HG02943 (cell line): ENCODE measurements at regions not wholly inside any gene's neighbourhood (a gene's known extent, or its start where the extent isn't known, plus 50 kb on each side); places are given as distances from the start of the nearest gene placed in this dataset.
"Not testable (repeated sequence)": the region's sequence is repeated elsewhere in the genome, so short reads cannot be mapped to it uniquely, and the experiment has no call there.

Source experiments
- ATAC-seq: cut with Tn5 transposase; IDR thresholded peaks from one replicate; pipeline ENCODE4 v1.9.1; 2021; ENCODE audit warnings: mild to moderate bottlenecking, low read depth, moderate library complexity; ENCODE audit not compliant: unreplicated experiment

- ATAC-seq, result no peak
Observed at GRCh38 chr7:155947051-155947450, 134.8 kb upstream of the SHH start.

DNA sequence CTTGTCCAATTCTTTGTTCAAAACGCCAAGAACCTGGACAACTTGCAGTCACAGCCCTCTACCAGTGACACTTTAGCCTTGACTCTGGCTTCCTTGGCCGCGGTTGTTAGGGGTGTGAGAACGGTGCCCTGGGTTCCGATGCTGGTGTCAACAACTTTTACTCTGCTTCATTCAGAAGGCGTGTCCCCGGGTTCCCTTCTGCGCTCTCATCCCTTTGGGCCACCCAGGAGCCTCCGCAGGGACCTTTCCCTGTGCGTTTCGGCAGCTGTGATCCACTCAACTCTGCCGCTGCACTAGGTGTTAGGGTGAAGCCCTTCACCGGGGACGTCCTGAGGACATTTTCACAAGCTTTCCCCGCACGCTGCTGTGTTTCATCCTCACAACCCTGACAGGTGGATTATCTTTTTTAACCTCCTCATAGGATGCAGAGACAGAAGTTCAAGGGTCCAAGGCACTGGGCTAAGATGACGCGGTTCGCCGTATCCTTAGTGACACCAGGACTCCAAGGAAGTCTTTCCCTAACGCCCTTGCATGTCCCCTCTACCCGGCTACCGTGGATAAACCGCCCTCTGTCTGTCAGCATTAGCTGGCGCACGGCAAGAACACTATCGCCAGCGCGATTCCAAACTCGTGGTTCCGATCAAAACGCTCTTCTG lies 133.5 kb upstream of the SHH start:
- ATAC-seq, result no peak

DNA sequence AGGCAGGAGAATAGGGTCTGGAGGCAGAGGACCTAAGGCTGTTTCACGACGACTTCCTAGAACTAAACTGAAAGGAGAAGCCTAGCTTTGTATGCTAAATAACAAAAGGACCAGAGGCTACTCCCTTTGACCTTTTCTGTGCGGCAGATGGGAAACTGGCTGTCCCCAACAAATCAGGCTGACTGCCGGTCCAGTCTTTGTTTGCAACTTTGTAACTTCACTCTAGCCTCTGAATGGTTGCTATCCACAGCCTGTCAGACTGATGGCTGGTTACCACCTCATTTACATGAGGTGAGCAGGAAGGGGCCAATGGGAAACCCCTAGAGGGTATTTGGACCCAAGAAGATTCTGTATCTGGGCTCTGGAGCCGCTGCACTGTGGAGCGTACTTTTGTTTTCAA lies 132.6 kb upstream of the SHH start:
- ATAC-seq, result no peak

DNA sequence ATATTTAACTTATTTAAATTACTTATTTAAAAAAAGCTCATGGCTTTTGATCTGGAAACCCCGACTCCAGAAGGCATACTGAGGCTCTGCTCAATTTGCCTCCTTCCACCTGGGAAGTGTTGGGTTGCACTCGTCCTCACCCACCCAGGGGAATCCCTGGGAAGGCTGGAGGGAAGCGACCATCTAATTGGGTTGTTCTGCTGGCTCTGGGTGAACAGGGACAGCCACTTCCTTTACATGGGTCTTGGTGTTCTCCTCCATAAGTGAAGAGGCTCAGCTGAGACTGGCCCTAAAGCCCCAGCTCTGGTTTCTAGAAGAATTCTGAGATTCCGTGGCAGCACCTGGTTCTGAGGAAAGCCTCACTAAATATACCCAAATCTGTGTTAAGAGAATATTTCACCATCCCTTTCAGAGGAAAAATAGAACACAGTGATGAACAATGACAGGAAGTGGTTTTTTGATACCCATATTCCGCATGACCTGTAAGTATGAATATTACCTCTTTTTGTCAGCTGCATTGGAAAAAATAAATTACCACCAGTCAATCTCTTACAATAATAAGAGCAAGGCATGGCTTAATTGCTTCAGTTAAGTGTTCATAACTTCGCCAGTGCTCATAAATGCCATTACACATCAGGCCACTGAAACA lies 131.1 kb upstream of the SHH start:
- no peak for ATAC-seq

- no peak for ATAC-seq
Observed at GRCh38 chr7:155942226-155942950, 130.1 kb upstream of the SHH start.

DNA sequence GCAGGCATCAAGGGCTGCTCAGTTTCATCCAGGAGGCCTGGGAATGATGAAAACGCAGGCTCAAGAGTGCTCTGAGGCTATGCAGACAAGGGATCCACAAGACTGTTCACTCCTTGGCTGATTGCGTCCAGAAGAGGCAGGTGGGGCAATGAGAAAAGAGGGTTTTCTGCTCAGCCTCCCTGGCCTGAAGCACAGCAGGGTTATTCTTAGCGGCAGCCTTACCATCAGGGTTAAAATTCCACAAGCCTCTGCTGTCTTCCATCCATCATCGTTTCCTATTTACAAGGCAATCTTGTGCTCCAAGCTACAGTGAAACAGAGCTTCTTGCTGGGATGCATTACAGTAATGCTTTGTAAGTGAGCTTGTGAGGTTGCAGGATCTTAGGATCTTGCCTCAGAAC lies 129.4 kb upstream of the SHH start:
- no peak for ATAC-seq

GRCh38 chr7:155939350-155939749 lies 127.1 kb upstream of the SHH start:
- ATAC-seq, result no peak

- ATAC-seq, result no peak
Observed at GRCh38 chr7:155938129-155938528, 125.9 kb upstream of the SHH start.

GRCh38 chr7:155935726-155936125 lies 123.5 kb upstream of the SHH start:
- no peak for ATAC-seq

GRCh38 chr7:155935005-155935557 lies 122.8 kb upstream of the SHH start:
- no peak for ATAC-seq

GRCh38 chr7:155932324-155932723 lies 120.1 kb upstream of the SHH start:
- ATAC-seq, result not testable (repeated sequence)

- no peak for ATAC-seq
Observed at GRCh38 chr7:155931396-155932085, 119.3 kb upstream of the SHH start.

DNA sequence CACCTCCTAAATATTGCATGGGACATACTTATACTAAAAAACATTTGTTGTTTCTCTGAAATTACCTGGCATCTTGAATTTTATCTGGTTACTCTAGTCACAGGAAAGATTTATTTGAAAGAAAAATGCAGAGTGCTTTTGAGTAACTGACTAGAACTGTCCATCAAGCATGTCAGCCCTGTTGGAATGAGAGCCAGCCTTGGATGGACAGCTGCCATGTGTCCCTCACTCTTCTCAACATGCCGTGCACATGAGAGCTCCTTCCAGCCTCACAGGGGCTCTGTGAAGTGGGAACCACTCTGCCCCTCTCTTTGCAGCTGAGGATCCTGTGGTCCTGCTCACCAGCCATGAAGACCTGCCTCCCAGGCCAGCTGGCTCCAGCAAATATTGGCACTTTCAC lies 118.3 kb upstream of the SHH start:
- ATAC-seq, result no peak

DNA sequence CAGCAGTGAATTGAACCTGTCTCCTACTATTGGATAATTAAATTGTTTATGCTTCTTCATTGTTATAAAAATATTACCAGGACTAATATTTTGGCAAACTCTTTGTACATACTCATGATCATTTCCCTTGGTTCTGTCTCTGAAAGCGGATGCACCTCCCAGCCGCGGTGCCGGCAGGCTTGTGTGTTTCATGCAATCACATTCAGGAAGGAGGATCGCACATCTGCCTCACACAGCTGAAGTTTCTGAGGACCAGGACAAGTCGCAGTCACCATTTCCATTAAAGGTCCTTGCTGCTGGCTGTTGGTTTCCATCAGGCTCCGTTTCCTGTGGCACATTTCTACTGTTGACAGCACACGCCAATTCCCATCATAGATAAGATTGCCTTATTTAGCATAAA lies 117.8 kb upstream of the SHH start:
- ATAC-seq, result no peak

- ATAC-seq, result no peak
Observed at GRCh38 chr7:155928583-155928982, 116.3 kb upstream of the SHH start.

GRCh38 chr7:155927905-155928304 lies 115.6 kb upstream of the SHH start:
- no peak for ATAC-seq

DNA sequence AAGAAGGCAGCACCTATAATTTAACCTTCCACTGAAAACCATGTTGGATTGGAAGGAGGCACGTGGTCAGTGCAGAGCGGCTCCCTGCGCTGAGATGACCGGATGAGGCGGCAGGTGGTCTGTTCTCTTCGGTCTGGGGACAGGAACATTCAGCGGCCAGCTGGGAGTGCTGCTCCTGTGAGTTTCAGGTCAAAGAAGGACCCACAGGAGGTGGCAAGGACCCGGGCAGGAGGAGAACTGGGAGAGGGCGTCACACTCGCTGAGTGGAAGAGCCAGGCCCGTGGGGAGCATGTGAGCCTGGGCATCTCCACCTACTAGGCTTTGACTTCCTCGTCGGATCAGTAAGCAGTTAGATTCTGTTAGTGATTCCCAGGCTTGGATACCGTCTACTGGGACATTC lies 113.4 kb upstream of the SHH start:
- ATAC-seq, result no peak

DNA sequence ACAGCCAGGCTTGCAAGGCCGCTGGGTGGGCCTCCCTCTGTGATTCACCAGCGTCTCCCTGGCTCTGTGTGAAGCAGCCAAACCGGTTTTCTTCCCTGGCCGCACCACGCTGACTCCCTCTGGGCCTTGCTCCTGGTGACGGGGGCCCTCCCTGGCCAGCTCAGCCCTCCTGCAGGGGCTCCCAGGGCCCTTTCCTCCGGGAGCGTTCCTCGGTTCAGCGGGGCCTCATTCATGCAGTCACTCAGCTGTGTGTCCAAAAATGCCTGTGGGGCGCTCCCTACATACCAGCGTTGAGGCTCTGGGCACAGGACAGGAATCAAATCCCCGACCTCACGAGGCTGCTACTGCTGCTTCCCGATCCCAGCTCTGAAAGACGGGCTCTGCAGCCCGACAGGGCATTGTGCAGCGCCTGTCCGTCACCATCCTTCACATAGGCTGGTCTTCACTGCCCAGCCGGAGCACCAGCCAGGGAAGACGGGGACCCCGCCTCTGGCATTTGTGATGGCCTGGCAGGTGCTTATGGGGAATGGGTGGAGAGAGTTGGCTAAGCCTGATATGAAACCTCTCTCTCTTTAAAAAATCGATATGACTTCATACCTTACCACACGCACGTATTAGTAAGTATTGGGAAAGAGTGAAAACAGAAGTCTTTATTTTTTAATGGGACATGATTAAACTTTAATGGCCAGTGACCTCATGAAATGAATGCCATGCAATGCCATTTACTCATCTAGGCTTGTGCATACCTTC lies 110.0 kb upstream of the SHH start:
- ATAC-seq, result no peak

GRCh38 chr7:155921804-155922066 lies 109.5 kb upstream of the SHH start:
- no peak for ATAC-seq

DNA sequence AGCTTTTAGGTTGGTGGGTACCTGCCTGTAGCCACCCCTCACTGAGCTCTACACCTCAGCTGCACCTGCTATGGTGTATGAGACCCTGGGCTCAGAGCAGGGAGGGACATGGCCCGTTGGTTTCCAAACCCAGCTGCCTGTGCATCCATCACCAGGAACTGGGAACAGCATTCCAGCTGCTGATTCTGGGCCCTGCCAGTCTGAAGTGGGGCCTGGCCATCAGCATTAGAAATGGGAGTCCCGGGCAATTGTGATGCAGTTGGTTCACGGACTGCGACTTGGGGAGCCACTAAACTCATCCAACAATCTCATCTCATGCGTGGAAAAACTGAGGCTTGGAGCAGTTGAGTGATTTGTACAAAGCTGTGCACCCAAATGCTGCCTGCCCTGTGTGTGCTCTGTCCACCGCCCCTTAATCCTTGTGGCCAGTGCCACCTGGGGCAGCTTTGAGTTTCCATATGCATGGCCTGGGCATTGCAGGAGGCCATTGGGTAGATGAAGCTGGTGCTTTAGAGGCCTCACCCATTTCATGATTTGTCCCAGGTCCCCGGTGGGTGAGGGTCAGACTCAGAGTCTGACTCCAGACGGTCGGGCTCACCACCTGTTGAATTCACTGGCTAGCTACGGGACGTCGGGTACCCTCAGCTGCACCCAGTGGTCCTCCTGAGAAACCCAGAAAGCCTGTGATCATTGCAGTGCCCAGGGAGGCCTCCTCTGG lies 109.0 kb upstream of the SHH start:
- no peak for ATAC-seq
